Urothelium cell line (cell line): ENCODE measurements at regions not wholly inside any gene's neighbourhood (a gene's known extent, or its start where the extent isn't known, plus 50 kb on each side); places are given as distances from the start of the nearest gene placed in this dataset.

ENCODE experiments used
- DNase-seq: peaks from one replicate; pipeline ENCODE4 v3.0.0; 2011; ENCODE audit warnings: low spot score, mixed read lengths
- FAIRE-seq: peaks from 2 replicates; lab custom pipeline; 2011; peaks lifted over from hg19 to GRCh38; lab: Jason Lieb, UNC

GRCh38 chr9:1261879-1262766 is 212.0 kb downstream of the DMRT2 start:
- FAIRE-seq (no peak), DNase-seq (no peak)

- DNase-seq: no peak
- no peak for FAIRE-seq
These were observed 217.0 kb downstream of the DMRT2 start for GRCh38 chr9:1267141-1267570.

GRCh38 chr9:1267581-1267980 is 217.4 kb downstream of the DMRT2 start:
- FAIRE-seq: no peak
- DNase-seq: no peak

- DNase-seq (no peak), FAIRE-seq (no peak)
These were observed 219.6 kb downstream of the DMRT2 start for GRCh38 chr9:1269533-1270315.

- no peak for FAIRE-seq
These were observed 221.2 kb downstream of the DMRT2 start for GRCh38 chr9:1271367-1271766.

GRCh38 chr9:1271786-1272185 is 221.6 kb downstream of the DMRT2 start:
- no peak for FAIRE-seq

More at GRCh38 chr9:1271367-1271766, 221.2 kb downstream of the DMRT2 start:
- DNase-seq: no peak

GRCh38 chr9:1272488-1272887 is 222.3 kb downstream of the DMRT2 start:
- FAIRE-seq (no peak), DNase-seq (no peak)

More at GRCh38 chr9:1271786-1272185, 221.6 kb downstream of the DMRT2 start:
- DNase-seq: no peak

- DNase-seq: peak; percentile 10
- no peak for FAIRE-seq
These were observed 223.7 kb downstream of the DMRT2 start for GRCh38 chr9:1273859-1274258.

GRCh38 chr9:1274334-1274733 is 224.2 kb downstream of the DMRT2 start:
- FAIRE-seq (no peak), DNase-seq (no peak)

GRCh38 chr9:1276474-1276873 is 226.3 kb downstream of the DMRT2 start:
- DNase-seq: no peak
- no peak for FAIRE-seq

GRCh38 chr9:1284727-1285126 is 234.6 kb downstream of the DMRT2 start:
- FAIRE-seq: no peak

GRCh38 chr9:1285526-1285925 is 235.4 kb downstream of the DMRT2 start:
- FAIRE-seq (no peak), DNase-seq (no peak)

More at GRCh38 chr9:1284727-1285126, 234.6 kb downstream of the DMRT2 start:
- DNase-seq: no peak

- FAIRE-seq (no peak), DNase-seq (no peak)
These were observed 242.2 kb downstream of the DMRT2 start for GRCh38 chr9:1292384-1292783.

- FAIRE-seq: no peak
These were observed 244.6 kb downstream of the DMRT2 start for GRCh38 chr9:1294641-1295258.

GRCh38 chr9:1296331-1296730 is 246.2 kb downstream of the DMRT2 start:
- no peak for FAIRE-seq
- DNase-seq: no peak

More at GRCh38 chr9:1294641-1295258, 244.6 kb downstream of the DMRT2 start:
- DNase-seq: no peak

GRCh38 chr9:1298046-1298445 is 247.9 kb downstream of the DMRT2 start:
- DNase-seq (no peak), FAIRE-seq (no peak)

GRCh38 chr9:1300941-1301340 is 250.8 kb downstream of the DMRT2 start:
- no peak for FAIRE-seq
- no peak for DNase-seq

- FAIRE-seq: no peak
These were observed 253.8 kb downstream of the DMRT2 start for GRCh38 chr9:1303932-1304331.

GRCh38 chr9:1311462-1312042 is 261.4 kb downstream of the DMRT2 start:
- FAIRE-seq: no peak

More at GRCh38 chr9:1303932-1304331, 253.8 kb downstream of the DMRT2 start:
- no peak for DNase-seq

GRCh38 chr9:1319436-1319835 is 269.3 kb downstream of the DMRT2 start:
- no peak for FAIRE-seq
- no peak for DNase-seq

More at GRCh38 chr9:1311462-1312042, 261.4 kb downstream of the DMRT2 start:
- DNase-seq: no peak
